ENCODE measurements at regions not wholly inside any gene's neighbourhood (a gene's known extent, or its start where the extent isn't known, plus 50 kb on each side); places are given as distances from the start of the nearest gene placed in this dataset.

DNA sequence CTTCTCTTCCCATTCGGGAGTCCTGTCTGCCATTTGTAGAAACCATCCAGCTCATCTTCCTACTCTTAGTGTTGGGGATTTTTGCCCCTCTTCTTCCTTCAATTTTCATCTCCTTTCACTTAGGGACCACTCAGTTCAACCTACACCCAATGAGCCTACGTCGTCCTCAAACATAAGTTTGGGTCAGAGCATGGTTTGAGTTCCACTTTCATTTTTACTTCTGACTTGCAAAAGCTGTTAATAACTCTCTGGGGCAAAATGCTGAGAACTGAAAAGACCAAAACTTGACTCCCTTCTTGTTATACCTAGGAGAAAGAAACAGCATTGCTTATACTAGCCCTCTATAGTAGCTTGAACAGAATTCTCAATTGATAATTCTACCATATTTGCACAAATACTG is 381.5 kb upstream of the MPDZ start:
- TF ChIP-seq, protein P1, sequence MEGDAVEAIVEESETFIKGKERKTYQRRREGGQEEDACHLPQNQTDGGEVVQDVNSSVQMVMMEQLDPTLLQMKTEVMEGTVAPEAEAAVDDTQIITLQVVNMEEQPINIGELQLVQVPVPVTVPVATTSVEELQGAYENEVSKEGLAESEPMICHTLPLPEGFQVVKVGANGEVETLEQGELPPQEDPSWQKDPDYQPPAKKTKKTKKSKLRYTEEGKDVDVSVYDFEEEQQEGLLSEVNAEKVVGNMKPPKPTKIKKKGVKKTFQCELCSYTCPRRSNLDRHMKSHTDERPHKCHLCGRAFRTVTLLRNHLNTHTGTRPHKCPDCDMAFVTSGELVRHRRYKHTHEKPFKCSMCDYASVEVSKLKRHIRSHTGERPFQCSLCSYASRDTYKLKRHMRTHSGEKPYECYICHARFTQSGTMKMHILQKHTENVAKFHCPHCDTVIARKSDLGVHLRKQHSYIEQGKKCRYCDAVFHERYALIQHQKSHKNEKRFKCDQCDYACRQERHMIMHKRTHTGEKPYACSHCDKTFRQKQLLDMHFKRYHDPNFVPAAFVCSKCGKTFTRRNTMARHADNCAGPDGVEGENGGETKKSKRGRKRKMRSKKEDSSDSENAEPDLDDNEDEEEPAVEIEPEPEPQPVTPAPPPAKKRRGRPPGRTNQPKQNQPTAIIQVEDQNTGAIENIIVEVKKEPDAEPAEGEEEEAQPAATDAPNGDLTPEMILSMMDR (IDR thresholded peaks at IDR 0.05; ENCODE audit: low read length), result no peak
- TF ChIP-seq EZH2 (IDR thresholded peaks at IDR 0.05; ENCODE audit: borderline replicate concordance, low read length), result no peak
